Chondrocyte (in vitro differentiated cells): ENCODE measurements at regions not wholly inside any gene's neighbourhood (a gene's known extent, or its start where the extent isn't known, plus 50 kb on each side); places are given as distances from the start of the nearest gene placed in this dataset.

ENCODE experiments used
- DNase-seq: peaks from one replicate; pipeline ENCODE4 v3.0.0; 2021; ENCODE audit warnings: mixed read lengths, low spot score
- H3K27ac Mint-ChIP-seq: one replicate; pipeline ENCODE4 v1.8.0; 2021; ENCODE audit warnings: mild to moderate bottlenecking, moderate library complexity, mixed read lengths; ENCODE audit not compliant: unreplicated experiment
- H3K27me3 Mint-ChIP-seq: 2 replicates; pipeline ENCODE4 v1.8.0; 2021; ENCODE audit warnings: low read depth, mixed read lengths
- H3K36me3 Mint-ChIP-seq: 2 replicates; pipeline ENCODE4 v1.8.0; 2021; ENCODE audit warnings: low read depth, mixed read lengths
- H3K4me1 Mint-ChIP-seq: 2 replicates; pipeline ENCODE4 v1.8.0; 2021; ENCODE audit warnings: low read depth, mild to moderate bottlenecking, mixed read lengths
- H3K4me3 Mint-ChIP-seq: one replicate; pipeline ENCODE4 v1.8.0; 2021; ENCODE audit warnings: mild to moderate bottlenecking, moderate library complexity, mixed read lengths; ENCODE audit not compliant: unreplicated experiment
- H3K9me3 Mint-ChIP-seq: 2 replicates; pipeline ENCODE4 v1.8.0; 2021; ENCODE audit warnings: low read depth, mixed read lengths
- CTCF ChIP-seq: fragments of 200-600 bp; sonication (generic); IDR thresholded peaks from 2 replicates; pipeline ENCODE4 v1.5.0; 2021; ENCODE audit warnings: antibody characterized with exemption, mild to moderate bottlenecking, moderate library complexity

DNA sequence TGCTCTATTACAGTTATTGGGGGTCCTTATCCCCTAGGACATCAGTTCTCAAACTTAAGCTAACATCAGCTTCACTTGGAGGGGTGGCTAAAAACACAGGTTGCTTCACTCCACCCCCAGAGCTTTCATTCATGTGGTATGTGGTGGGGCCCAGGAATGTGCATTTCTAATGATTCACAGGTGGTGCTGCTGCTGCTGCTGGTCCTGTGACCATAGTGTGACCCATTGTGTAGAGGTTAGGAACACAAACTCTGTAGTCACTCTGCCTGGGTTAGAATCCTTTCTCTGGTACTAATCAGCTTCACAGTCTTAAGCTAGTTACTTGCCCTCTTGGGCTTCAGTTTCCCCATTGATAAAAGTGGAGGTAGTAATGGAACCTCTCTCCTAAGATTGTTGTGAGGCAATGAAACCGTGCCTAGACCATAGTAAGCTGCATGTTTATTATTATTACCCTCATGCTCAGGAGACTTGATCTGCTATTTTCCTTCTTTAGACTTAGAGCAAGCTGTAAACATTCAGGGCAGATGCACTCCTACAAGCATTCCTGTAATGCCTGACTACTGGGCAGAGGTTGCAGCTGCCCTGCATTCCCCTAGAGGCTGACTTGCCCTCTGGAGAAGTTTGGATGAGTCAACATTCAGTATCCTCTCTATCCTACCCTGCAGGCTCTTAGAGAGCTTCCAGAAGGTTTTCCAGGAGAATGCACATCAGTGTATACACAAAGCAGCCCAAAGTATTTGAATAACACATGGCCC is 94.1 kb upstream of the ACSL4 start:
- TF ChIP-seq CTCF, result peak; percentile 30
- Mint-ChIP-seq H3K4me1 (peaks cover 25% of the 10 kb centered on the region), H3K27ac (no peak overlapping the region), H3K9me3 (no peaks in the 10 kb centered on the region), H3K27me3 (no peaks in the 10 kb centered on the region), H3K4me3 (no peak overlapping the region), H3K36me3 (no peaks in the 10 kb centered on the region)
- DNase-seq, result no peak

GRCh38 chrX:109827772-109828171 is 94.7 kb upstream of the ACSL4 start:
- DNase-seq, result no peak
- no peaks in the 10 kb centered on the region for H3K36me3 Mint-ChIP-seq
- H3K9me3 Mint-ChIP-seq, result no peaks in the 10 kb centered on the region
- no peak overlapping the region for H3K27ac Mint-ChIP-seq
- H3K4me1 Mint-ChIP-seq, result peaks cover 22% of the 10 kb centered on the region
- no peak for TF ChIP-seq CTCF
- H3K27me3 Mint-ChIP-seq, result no peaks in the 10 kb centered on the region
- H3K4me3 Mint-ChIP-seq, result no peak overlapping the region

- H3K4me1 Mint-ChIP-seq, result peaks cover 15% of the 10 kb centered on the region
- H3K27me3 Mint-ChIP-seq, result no peaks in the 10 kb centered on the region
- no peaks in the 10 kb centered on the region for H3K9me3 Mint-ChIP-seq
- no peak for DNase-seq
- H3K36me3 Mint-ChIP-seq, result no peaks in the 10 kb centered on the region
- TF ChIP-seq CTCF, result no peak
- no peak overlapping the region for H3K4me3 Mint-ChIP-seq
- no peak overlapping the region for H3K27ac Mint-ChIP-seq
Observed at GRCh38 chrX:109830157-109830703, 97.2 kb upstream of the ACSL4 start.

DNA sequence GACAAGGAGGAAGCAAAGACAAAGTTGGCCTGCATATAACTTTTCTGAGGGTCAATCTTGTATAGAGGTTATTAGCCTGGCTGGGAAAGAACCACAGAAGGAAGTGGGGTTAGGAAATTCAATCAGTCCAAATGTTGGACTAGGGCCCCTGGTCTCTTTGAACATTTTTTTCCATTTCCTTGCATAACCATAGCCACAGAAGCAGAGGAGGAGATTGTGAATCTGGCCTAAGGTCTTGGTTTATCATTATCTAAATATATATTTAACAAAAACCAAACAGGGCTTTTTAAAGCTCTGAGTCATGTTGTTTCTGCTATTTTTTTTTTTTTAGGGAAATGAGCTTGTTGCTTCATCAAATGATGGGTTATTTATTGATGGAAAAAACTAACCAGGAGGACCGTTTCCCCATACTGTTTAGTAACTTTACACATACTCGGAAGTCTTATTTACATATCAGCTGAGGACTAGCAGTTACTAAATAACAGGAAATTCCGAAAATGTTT is 97.7 kb upstream of the ACSL4 start:
- no peak for DNase-seq
- no peak for TF ChIP-seq CTCF
- H3K27ac Mint-ChIP-seq, result no peak overlapping the region
- H3K4me3 Mint-ChIP-seq, result no peak overlapping the region
- peaks cover 15% of the 10 kb centered on the region for H3K4me1 Mint-ChIP-seq
- H3K36me3 Mint-ChIP-seq, result no peaks in the 10 kb centered on the region
- no peaks in the 10 kb centered on the region for H3K27me3 Mint-ChIP-seq
- H3K9me3 Mint-ChIP-seq, result no peaks in the 10 kb centered on the region

GRCh38 chrX:109831326-109831985 is 98.4 kb upstream of the ACSL4 start:
- no peaks in the 10 kb centered on the region for H3K27me3 Mint-ChIP-seq
- H3K9me3 Mint-ChIP-seq, result no peaks in the 10 kb centered on the region
- H3K4me1 Mint-ChIP-seq, result peaks cover 15% of the 10 kb centered on the region
- TF ChIP-seq CTCF, result no peak
- H3K36me3 Mint-ChIP-seq, result no peaks in the 10 kb centered on the region
- no peak overlapping the region for H3K4me3 Mint-ChIP-seq
- no peak for DNase-seq
- no peak overlapping the region for H3K27ac Mint-ChIP-seq
